ENCODE measurements at regions not wholly inside any gene's neighbourhood (a gene's known extent, or its start where the extent isn't known, plus 50 kb on each side); places are given as distances from the start of the nearest gene placed in this dataset.

DNA sequence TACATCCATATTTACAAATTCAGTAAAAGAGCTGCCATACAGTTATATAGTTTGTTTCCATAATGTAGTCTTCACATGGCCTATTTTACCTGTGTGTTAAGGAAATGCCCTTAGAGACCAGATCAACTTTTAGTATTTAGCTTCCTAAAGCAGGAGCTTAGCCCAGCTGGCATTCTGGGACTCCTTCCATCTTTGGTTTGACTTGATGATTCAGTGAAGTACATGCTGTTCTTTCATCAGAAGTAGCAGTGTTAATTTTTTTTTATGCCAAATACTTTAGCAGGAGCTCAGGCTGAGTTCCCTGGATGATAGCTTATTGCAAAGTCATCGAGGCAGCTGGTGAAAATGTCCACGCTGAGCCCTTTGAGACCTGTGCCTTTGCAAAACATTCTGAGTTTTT, 101.0 kb downstream of the FOXG1 start:
- WGBS, 3 donors: 62 to 75% (median 72%) methylated on average over 2 of the region's 2 CpGs
- Histone ChIP-seq H3K36me3 (no peaks in the 10 kb centered on the region), H3K9me3 (no peaks in the 10 kb centered on the region), H3K4me1 (ENCODE audit: insufficient read depth) (no peaks in the 10 kb centered on the region), H3K27ac (no peak overlapping the region), H3K4me3 (no peak overlapping the region), H3K27me3 (no peaks in the 10 kb centered on the region)
- no peak for DNase-seq
- TF ChIP-seq EP300 (IDR thresholded peaks at IDR 0.05) (no peak), POLR2A (IDR thresholded peaks at IDR 0.05) (no peak)
- TF ChIP-seq, protein P1, sequence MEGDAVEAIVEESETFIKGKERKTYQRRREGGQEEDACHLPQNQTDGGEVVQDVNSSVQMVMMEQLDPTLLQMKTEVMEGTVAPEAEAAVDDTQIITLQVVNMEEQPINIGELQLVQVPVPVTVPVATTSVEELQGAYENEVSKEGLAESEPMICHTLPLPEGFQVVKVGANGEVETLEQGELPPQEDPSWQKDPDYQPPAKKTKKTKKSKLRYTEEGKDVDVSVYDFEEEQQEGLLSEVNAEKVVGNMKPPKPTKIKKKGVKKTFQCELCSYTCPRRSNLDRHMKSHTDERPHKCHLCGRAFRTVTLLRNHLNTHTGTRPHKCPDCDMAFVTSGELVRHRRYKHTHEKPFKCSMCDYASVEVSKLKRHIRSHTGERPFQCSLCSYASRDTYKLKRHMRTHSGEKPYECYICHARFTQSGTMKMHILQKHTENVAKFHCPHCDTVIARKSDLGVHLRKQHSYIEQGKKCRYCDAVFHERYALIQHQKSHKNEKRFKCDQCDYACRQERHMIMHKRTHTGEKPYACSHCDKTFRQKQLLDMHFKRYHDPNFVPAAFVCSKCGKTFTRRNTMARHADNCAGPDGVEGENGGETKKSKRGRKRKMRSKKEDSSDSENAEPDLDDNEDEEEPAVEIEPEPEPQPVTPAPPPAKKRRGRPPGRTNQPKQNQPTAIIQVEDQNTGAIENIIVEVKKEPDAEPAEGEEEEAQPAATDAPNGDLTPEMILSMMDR (IDR thresholded peaks at IDR 0.05): no peak
- intact Hi-C loops (cut with DNase I): no loop called here

DNA sequence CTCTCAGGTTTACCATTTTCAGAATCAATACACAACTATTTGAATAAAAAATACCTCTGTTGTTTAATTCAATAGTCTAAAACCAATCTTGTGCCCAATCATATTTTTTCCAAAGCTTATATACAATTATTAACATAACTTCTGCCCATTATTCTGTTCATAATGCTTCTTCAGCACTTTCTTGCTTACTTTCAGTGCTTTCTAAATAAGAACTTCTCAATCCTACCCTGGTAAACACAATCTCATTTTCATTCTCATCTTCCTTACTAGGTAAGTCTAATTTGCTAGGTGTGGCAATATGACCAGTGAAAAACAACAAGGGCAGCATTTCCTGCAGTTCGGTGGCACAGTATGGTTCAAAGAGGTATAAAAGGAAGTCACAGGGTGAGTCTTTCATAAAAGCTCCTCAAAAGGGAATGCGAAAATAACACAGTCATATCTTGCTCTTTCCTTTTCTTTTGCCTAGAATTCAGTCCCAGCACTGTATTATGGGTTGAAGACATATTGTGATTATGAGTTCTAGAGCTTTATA, 103.5 kb downstream of the FOXG1 start:
- DNase-seq: no peak
- 70 to 74% (median 74%) methylated on average over 2 of the region's 2 CpGs for WGBS, 3 donors
- Histone ChIP-seq H3K4me3 (no peak overlapping the region), H3K27me3 (no peaks in the 10 kb centered on the region), H3K9me3 (no peaks in the 10 kb centered on the region), H3K4me1 (ENCODE audit: insufficient read depth) (no peaks in the 10 kb centered on the region), H3K36me3 (no peaks in the 10 kb centered on the region), H3K27ac (no peak overlapping the region)
- TF ChIP-seq EP300 (IDR thresholded peaks at IDR 0.05): no peak
- TF ChIP-seq, protein P1 (IDR thresholded peaks at IDR 0.05): no peak
- no peak for TF ChIP-seq POLR2A (IDR thresholded peaks at IDR 0.05)
- intact Hi-C loops (cut with DNase I): no loop called here

DNA sequence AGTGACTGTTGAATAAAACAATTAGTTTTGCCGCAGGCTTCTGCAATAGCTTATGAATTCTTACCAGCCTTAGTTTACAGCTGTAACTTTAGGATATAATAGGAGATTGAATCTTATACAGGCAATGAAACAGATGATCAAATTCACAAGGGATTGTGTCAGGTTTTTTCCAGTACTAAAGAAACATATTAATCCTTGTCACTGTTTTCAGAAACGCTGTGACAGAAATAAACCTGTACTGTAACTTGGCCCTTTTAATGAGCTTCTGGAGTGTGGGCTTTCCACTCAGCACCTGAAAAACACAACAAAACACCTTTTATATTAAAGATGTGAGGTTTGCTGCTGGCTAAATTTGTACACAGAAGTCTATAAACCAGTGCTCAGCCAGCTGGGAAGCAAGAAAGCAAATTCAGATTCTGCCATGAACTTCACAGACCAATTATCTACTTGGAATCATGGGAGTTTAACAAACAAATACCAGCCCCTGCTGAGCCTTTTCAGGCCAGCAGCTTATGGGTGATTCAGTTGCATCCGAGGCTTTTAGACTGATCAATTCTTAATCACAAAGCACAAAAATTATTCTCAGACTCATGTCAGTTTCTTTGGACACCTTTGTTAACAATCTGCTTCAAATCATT, 109.5 kb downstream of the FOXG1 start:
- DNase-seq: no peak
- no peaks in the 10 kb centered on the region for H3K9me3 ChIP-seq
- intact Hi-C loops (cut with DNase I): no loop called here
- no peak overlapping the region for H3K4me3 ChIP-seq
- WGBS, 3 donors: 53 to 65% (median 58%) methylated on average over 3 of the region's 3 CpGs
- no peak for TF ChIP-seq POLR2A (IDR thresholded peaks at IDR 0.05)
- TF ChIP-seq, protein P1 (IDR thresholded peaks at IDR 0.05): no peak
- no peak for TF ChIP-seq EP300 (IDR thresholded peaks at IDR 0.05)
- no peaks in the 10 kb centered on the region for H3K4me1 ChIP-seq (ENCODE audit: insufficient read depth)
- no peaks in the 10 kb centered on the region for H3K36me3 ChIP-seq
- no peaks in the 10 kb centered on the region for H3K27me3 ChIP-seq
- no peak overlapping the region for H3K27ac ChIP-seq

DNA sequence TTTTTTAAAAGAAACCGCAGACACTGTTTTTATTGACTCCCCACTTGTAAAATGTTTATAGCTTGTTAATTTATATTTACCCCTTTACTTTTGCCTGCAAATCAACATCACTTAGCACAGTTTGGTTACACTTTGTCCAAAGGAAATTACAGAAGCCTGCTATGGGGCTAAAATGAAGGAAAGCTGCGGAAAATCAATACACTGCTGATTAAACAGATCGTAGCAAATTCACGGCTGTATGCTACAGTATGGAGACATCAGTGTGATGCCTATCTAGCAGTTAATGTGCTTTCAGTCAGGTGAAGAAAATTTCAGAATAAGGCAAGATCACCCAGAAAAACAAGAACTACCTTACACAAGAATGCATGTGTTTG, 110.0 kb downstream of the FOXG1 start:
- Histone ChIP-seq H3K4me3 (no peak overlapping the region), H3K9me3 (no peaks in the 10 kb centered on the region), H3K27ac (no peak overlapping the region), H3K4me1 (ENCODE audit: insufficient read depth) (no peaks in the 10 kb centered on the region), H3K27me3 (no peaks in the 10 kb centered on the region), H3K36me3 (no peaks in the 10 kb centered on the region)
- no peak for DNase-seq
- TF ChIP-seq, protein P1 (IDR thresholded peaks at IDR 0.05): no peak
- TF ChIP-seq EP300 (IDR thresholded peaks at IDR 0.05): no peak
- TF ChIP-seq POLR2A (IDR thresholded peaks at IDR 0.05): no peak
- WGBS, 3 donors: 78 to 80% (median 80%) methylated on average over 4 of the region's 4 CpGs
- intact Hi-C loops (cut with DNase I): no loop called here
